Aorta (tissue), 5 donors: ENCODE measurements at regions not wholly inside any gene's neighbourhood (a gene's known extent, or its start where the extent isn't known, plus 50 kb on each side); places are given as distances from the start of the nearest gene placed in this dataset.

Experiments used
- ATAC-seq: fragments of 200-7000 bp; cut with Tn5 transposase; one replicate; pipeline ENCODE4 v1.9.1; 2022; ENCODE audit warnings: moderate library complexity; ENCODE audit not compliant: low FRiP score
- DNase-seq, 2 donors: peaks; one replicate each; pipeline ENCODE4 v3.0.0-alpha.2; 2020
- H3K27ac ChIP-seq, 2 donors: one replicate each; pipeline ENCODE4 v1.5.1; 2013; ENCODE audit warnings: low read length in 2 of 2, mild to moderate bottlenecking in 2 of 2, moderate library complexity in 2 of 2, control low read depth in 1 of 2, inconsistent platforms in 1 of 2, low read depth in 1 of 2
- H3K27me3 ChIP-seq, 2 donors: one replicate each; pipeline ENCODE4 v1.6.1; 2013; ENCODE audit warnings: control low read depth in 1 of 2, low read length in 1 of 2, mild to moderate bottlenecking in 1 of 2, moderate library complexity in 1 of 2; ENCODE audit not compliant: insufficient read depth in 2 of 2, control insufficient read depth in 1 of 2
- H3K36me3 ChIP-seq, 2 donors: one replicate each; pipeline ENCODE4 v1.6.1; 2013; ENCODE audit warnings: control low read depth in 1 of 2, low read length in 1 of 2, mild to moderate bottlenecking in 1 of 2; ENCODE audit not compliant: insufficient read depth in 2 of 2, control insufficient read depth in 1 of 2
- H3K4me1 ChIP-seq, 2 donors: one replicate each; pipeline ENCODE4 v1.6.1; 2013; ENCODE audit warnings: low read length in 2 of 2, control low read depth in 1 of 2, mild to moderate bottlenecking in 1 of 2, moderate library complexity in 1 of 2; ENCODE audit not compliant: insufficient read depth in 2 of 2, control insufficient read depth in 1 of 2
- H3K4me3 ChIP-seq, 2 donors: one replicate each; pipeline ENCODE4 v1.5.1; 2013; ENCODE audit warnings: low read length in 2 of 2, control low read depth in 1 of 2, mild to moderate bottlenecking in 1 of 2
- H3K9me3 ChIP-seq: one replicate; pipeline ENCODE4 v1.6.1; 2013; ENCODE audit warnings: mild to moderate bottlenecking, low read length; ENCODE audit not compliant: control insufficient read depth
- WGBS, 2 donors: extraction: QIAGEN DNeasy Blood & Tissue Kit; methylation state at CpG; one replicate each; pipeline ENCODE4 v1.1.7; 2013; 5-methylcytosine and 5-hydroxymethylcytosine counted together
- intact Hi-C, 2 donors: fragments of 100-400 bp; cut with DNase I; formaldehyde crosslinking; loops; one replicate each; pipeline versions ENCODE4 v1.14.2 to v1.15.0; 2022
- donor health status: healthy with polysubstance abuse.
- donor health status: Bipolar disorder and iron deficiency.
- donor health status: DM: no; HTN: no; CAD: no.
- donor health status: DM: no; HTN: no; CAD: no.
- donor health status: DM: yes; HTN: yes; CAD: no.

GRCh38 chr2:67669168-67669567, 272.0 kb downstream of the ETAA1 start:
- ATAC-seq, result no peak
- no peaks in the 10 kb centered on the region for H3K27me3 ChIP-seq
- intact Hi-C loops, result loop anchor here in 1 of 2 donors (10.0 kb wide), 1 partner anchor 366 kb away; no protein-coding TSS in a partner anchor

DNA sequence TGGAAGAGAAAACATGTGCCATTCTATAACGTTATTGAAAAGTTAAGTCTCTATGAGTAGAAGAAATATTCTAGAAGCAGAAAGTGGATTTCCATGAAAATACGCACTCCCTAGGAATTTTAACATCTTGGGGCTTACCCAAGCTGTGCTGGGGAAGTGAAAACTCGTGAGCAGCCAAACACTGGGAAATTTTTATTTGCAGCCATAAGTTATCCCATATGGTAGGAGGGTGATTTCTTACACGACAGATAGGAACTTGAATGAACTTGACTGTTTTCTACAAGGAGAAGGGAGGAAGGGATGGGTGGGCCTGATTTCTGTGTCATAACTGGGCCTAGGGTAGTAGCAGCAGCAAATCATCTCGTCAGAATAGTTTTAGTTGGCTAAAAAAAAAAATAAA, 272.6 kb downstream of the ETAA1 start:
- ATAC-seq (no peak), DNase-seq (no peak)
- 68 to 69% methylated on average over 5 of the region's 5 CpGs for WGBS, 2 donors
- Histone ChIP-seq H3K4me1 (peaks cover 2 to 5% of the 10 kb centered on the region in 2 donors), H3K36me3 (no peaks in the 10 kb centered on the region), H3K4me3 (no peak overlapping the region), H3K27me3 (no peaks in the 10 kb centered on the region), H3K27ac (no peak overlapping the region), H3K9me3 (no peaks in the 10 kb centered on the region)
- intact Hi-C loops, result loop anchor here in 1 of 2 donors (10.0 kb wide), 1 partner anchor 365 kb away; no protein-coding TSS in a partner anchor

More at GRCh38 chr2:67669168-67669567, 272.0 kb downstream of the ETAA1 start:
- no peak for DNase-seq
- Histone ChIP-seq H3K4me1 (peaks cover 2 to 5% of the 10 kb centered on the region in 2 donors), H3K36me3 (no peaks in the 10 kb centered on the region), H3K9me3 (no peaks in the 10 kb centered on the region), H3K27ac (no peak overlapping the region), H3K4me3 (no peak overlapping the region)
- WGBS, 2 donors, result 89 to 90% methylated on average over 3 of the region's 3 CpGs

- Histone ChIP-seq H3K4me3 (no peak overlapping the region), H3K27me3 (no peaks in the 10 kb centered on the region), H3K4me1 (peaks cover 2 to 5% of the 10 kb centered on the region in 2 donors), H3K9me3 (no peaks in the 10 kb centered on the region), H3K27ac (no peak overlapping the region), H3K36me3 (no peaks in the 10 kb centered on the region)
- 97 to 98% methylated on average over 6 of the region's 6 CpGs for WGBS, 2 donors
- DNase-seq, result no peak
- no peak for ATAC-seq
- intact Hi-C loops, result no loop called here
Observed at GRCh38 chr2:67670747-67671183, 273.6 kb downstream of the ETAA1 start.

- Histone ChIP-seq H3K9me3 (no peaks in the 10 kb centered on the region), H3K27me3 (no peaks in the 10 kb centered on the region), H3K4me3 (no peak overlapping the region), H3K27ac (no peak overlapping the region), H3K36me3 (no peaks in the 10 kb centered on the region), H3K4me1 (peaks cover 2 to 5% of the 10 kb centered on the region in 2 donors)
- DNase-seq (no peak), ATAC-seq (no peak)
- intact Hi-C loops, result no loop called here
- 86 to 95% methylated on average over 10 of the region's 10 CpGs for WGBS, 2 donors
Observed at GRCh38 chr2:67671464-67672450, 274.6 kb downstream of the ETAA1 start.

DNA sequence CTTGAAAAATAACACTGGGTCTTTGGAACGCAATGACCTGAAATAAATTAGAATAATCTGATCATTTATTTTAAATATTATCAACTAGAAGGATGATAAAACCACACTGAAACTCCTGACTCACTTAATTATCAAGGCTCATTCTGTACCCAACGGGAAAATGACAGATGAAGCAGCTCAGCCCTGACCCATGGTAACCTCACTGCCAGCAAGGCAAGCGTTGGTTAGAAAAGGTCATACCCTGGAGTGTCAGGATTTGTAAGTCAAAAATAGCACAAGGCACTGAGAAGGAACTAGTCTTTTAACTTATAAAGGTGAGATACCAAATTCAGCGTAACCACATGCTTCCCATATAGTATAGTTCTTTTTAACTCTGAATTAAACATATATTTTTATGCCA, 277.5 kb downstream of the ETAA1 start:
- intact Hi-C loops, result no loop called here
- DNase-seq, result no peak
- no peak for ATAC-seq
- no peak overlapping the region for H3K27ac ChIP-seq
- 81 to 82% methylated on average over 4 of the region's 4 CpGs for WGBS, 2 donors
- no peaks in the 10 kb centered on the region for H3K4me1 ChIP-seq
- H3K9me3 ChIP-seq, result no peaks in the 10 kb centered on the region
- H3K4me3 ChIP-seq, result no peak overlapping the region
- no peaks in the 10 kb centered on the region for H3K36me3 ChIP-seq
- no peaks in the 10 kb centered on the region for H3K27me3 ChIP-seq

GRCh38 chr2:67684991-67685390, 287.9 kb downstream of the ETAA1 start:
- H3K27me3 ChIP-seq, result no peaks in the 10 kb centered on the region
- H3K27ac ChIP-seq, result no peak overlapping the region
- no peaks in the 10 kb centered on the region for H3K9me3 ChIP-seq
- ATAC-seq, result no peak
- no peak for DNase-seq
- H3K4me1 ChIP-seq, result no peaks in the 10 kb centered on the region
- no peaks in the 10 kb centered on the region for H3K36me3 ChIP-seq
- intact Hi-C loops, result no loop called here
- no peak overlapping the region for H3K4me3 ChIP-seq
- WGBS, 2 donors, result 94 to 100% methylated on average over 2 of the region's 2 CpGs

DNA sequence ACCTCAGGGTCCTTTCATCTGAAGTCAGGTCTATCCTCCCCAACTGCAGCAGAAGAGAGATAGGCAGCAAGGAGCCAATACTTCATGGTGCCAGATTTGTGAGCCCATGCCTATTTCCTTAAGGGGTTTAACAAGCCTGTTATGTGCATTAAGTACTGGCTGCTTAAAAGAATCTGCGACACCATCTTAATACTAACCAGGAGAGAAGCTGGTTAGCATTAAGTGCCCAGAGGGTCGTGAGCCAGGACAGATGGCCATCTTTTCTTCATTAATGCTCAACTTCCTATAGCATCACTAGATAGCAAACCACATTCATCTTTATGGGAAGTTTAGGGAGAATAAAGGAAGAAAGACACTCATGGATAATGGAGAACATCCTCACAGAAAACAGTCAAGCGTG, 289.1 kb downstream of the ETAA1 start:
- ATAC-seq, result no peak
- no peak for DNase-seq
- Histone ChIP-seq H3K27ac (no peak overlapping the region), H3K36me3 (no peaks in the 10 kb centered on the region), H3K4me1 (no peaks in the 10 kb centered on the region), H3K4me3 (no peak overlapping the region), H3K9me3 (no peaks in the 10 kb centered on the region), H3K27me3 (no peaks in the 10 kb centered on the region)
- intact Hi-C loops, result no loop called here
- 96 to 100% methylated on average over 3 of the region's 3 CpGs for WGBS, 2 donors

- H3K27ac ChIP-seq, result no peak overlapping the region
Observed at GRCh38 chr2:67689186-67689585, 292.1 kb downstream of the ETAA1 start.

GRCh38 chr2:67689651-67690050, 292.5 kb downstream of the ETAA1 start:
- ATAC-seq, result no peak
- Histone ChIP-seq H3K27me3 (no peaks in the 10 kb centered on the region), H3K4me1 (no peaks in the 10 kb centered on the region), H3K4me3 (no peak overlapping the region), H3K9me3 (no peaks in the 10 kb centered on the region), H3K36me3 (no peaks in the 10 kb centered on the region), H3K27ac (no peak overlapping the region)
- intact Hi-C loops, result no loop called here
- no peak for DNase-seq
- WGBS, 2 donors, result 91 to 92% methylated on average over 1 of the region's 1 CpG

More at GRCh38 chr2:67689186-67689585, 292.1 kb downstream of the ETAA1 start:
- Histone ChIP-seq H3K36me3 (no peaks in the 10 kb centered on the region), H3K4me1 (no peaks in the 10 kb centered on the region), H3K4me3 (no peak overlapping the region), H3K27me3 (no peaks in the 10 kb centered on the region), H3K9me3 (no peaks in the 10 kb centered on the region)
- ATAC-seq (no peak), DNase-seq (no peak)
- WGBS, 2 donors, result 59 to 79% methylated on average over 3 of the region's 3 CpGs
- intact Hi-C loops, result no loop called here
